RWPE1 (cell line): ENCODE measurements at regions not wholly inside any gene's neighbourhood (a gene's known extent, or its start where the extent isn't known, plus 50 kb on each side); places are given as distances from the start of the nearest gene placed in this dataset.
"Not testable (repeated sequence)": the region's sequence is repeated elsewhere in the genome, so short reads cannot be mapped to it uniquely, and the experiment has no call there.

ENCODE experiments used
- CTCF ChIA-PET: fragments of 350-600 bp; sonication (Branson Sonifier 250); formaldehyde crosslinking; extraction: SDS; loops from one replicate; lab custom pipeline; 2021; lab: Yijun Ruan, JAX
- POLR2A ChIA-PET: fragments of 400-600 bp; formaldehyde crosslinking; extraction: SDS; loops from one replicate; lab custom pipeline; 2020; ENCODE audit warnings: antibody characterized with exemption; ENCODE audit not compliant: low non-redundant PET; lab: Yijun Ruan, JAX
- DNase-seq: peaks from one replicate; pipeline ENCODE4 v3.0.0; 2012; ENCODE audit warnings: low spot score
- H3K27ac ChIP-seq: fragments of 450-650 bp; 2 replicates; pipeline ENCODE4 v1.5.1; 2017
- CTCF ChIP-seq: fragments of 450-650 bp; conservative IDR thresholded peaks from 2 replicates; pipeline ENCODE4 v1.5.1; 2017; ENCODE audit warnings: low read depth, mild to moderate bottlenecking

DNA sequence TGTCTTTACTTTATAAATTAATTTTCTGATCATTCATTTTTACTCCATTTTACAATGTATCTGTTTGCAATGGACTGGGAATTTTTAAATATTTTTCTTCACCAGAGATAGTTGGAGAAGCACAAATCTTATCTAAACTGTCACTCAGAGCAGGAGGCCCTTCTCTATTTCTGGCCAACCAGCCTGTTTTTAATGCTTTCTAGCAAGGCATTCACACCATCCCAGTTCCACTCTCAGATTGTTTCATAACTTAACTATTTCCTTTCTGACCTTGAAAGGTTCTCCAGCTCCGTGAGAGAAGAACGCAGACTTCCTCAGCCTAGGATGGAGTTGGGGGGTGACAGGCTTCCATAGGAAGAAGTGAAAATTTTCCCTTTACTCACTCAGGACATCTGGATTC lies 155.8 kb downstream of the SKIDA1 start:
- POLR2A ChIA-PET, result no interaction called here
- no peak overlapping the region for H3K27ac ChIP-seq
- DNase-seq, result no peak
- no peak for TF ChIP-seq CTCF
- CTCF ChIA-PET, result interaction anchor here (0.6 kb wide), 1 partner anchor 1231 kb away, joined by 3 read pairs; no protein-coding TSS in a partner anchor

GRCh38 chr10:21368728-21369425 lies 156.6 kb downstream of the SKIDA1 start:
- DNase-seq, result peak; percentile 56
- CTCF ChIA-PET, result no interaction called here
- POLR2A ChIA-PET, result no interaction called here
- no peak for TF ChIP-seq CTCF
- H3K27ac ChIP-seq, result peak overlapping the region; percentile 65

GRCh38 chr10:21368022-21368582 lies 157.4 kb downstream of the SKIDA1 start:
- TF ChIP-seq CTCF, result no peak
- DNase-seq, result no peak
- CTCF ChIA-PET, result interaction anchor here (1.0 kb wide), 1 partner anchor 24 kb away, joined by 3 read pairs; no protein-coding TSS in a partner anchor

DNA sequence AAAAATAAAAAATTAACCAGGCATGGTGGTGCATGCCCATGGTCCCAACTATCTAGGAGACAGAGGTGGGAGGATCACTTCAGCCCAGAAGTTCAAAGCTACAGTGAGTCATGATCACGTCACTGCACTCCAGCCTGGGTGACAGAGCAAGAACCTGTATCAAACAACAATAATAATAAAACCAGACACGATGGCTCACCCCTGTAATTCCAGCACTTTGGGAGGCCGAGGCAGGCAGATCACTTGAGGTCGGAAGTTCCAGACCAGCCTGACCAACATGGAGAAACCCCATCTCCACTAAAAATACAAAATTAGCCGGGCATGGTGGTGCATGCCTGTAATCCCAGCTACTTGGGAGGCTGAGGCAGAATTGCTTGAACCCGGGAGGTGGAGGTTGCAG lies 159.4 kb downstream of the SKIDA1 start:
- peak overlapping the region; percentile 81 for H3K27ac ChIP-seq
- POLR2A ChIA-PET, result not testable (repeated sequence)
- DNase-seq, result peak; percentile 24
- CTCF ChIA-PET, result interaction anchor here (0.6 kb wide), 1 partner anchor 13 kb away, joined by 4 read pairs; no protein-coding TSS in a partner anchor

More at GRCh38 chr10:21368022-21368582, 157.4 kb downstream of the SKIDA1 start:
- POLR2A ChIA-PET, result no interaction called here
- H3K27ac ChIP-seq, result no peak overlapping the region

DNA sequence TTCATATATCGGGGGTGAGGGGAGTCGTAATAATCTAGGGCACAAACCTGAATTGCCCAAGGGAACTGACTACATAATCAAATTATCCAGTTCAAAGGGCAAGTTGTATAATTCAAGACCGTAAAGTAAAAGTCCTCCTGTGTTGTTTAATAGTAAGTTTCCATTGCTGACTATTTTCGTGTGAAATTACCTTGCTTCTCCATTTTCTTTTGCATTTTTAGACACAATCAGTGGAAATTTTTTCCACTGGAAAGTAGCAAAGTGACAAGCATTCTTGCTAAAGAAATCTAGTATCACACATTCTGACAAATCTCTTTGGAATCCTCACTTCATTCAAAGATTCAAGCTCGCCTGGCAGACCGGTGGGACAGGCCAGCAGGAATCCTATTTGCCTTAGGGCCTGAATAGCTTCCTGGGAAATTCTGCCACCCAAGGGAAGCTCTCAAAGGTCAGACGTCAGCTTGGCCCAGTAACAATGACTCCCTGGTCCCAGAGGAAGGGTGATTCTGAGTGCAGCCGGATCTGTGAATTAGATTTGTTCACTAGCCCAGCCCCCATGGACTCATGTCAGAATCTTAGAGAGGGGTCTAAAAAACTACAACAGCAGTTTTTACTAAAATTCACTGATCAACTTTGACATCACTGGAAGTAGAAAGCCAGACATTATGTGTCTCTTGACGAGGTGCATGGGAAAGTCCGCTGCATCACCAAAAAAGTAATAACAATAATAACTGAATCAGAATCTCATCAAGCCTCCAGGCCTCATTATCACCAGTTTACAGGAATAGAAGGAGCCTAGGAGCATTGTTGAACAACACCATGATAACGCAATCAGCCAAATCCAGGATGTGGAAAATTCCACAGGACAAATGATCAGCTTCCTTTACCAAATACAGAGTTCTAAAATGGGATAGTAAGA lies 161.0 kb downstream of the SKIDA1 start:
- peak overlapping the region; percentile 81 for H3K27ac ChIP-seq
- peak; percentile 82 for DNase-seq
- no peak for TF ChIP-seq CTCF
- CTCF ChIA-PET, result interaction anchor here (0.7 kb wide), 1 partner anchor 108 kb away, joined by 3 read pairs; no protein-coding TSS in a partner anchor
- POLR2A ChIA-PET, result interaction anchor here (0.9 kb wide), 1 partner anchor 28 kb away, joined by 3 read pairs; no protein-coding TSS in a partner anchor

GRCh38 chr10:21363731-21364104 lies 161.8 kb downstream of the SKIDA1 start:
- CTCF ChIA-PET, result no interaction called here
- DNase-seq, result no peak
- H3K27ac ChIP-seq, result no peak overlapping the region
- TF ChIP-seq CTCF, result no peak
- POLR2A ChIA-PET, result no interaction called here
